Fibroblast of mammary gland (primary cell): ENCODE measurements at regions not wholly inside any gene's neighbourhood (a gene's known extent, or its start where the extent isn't known, plus 50 kb on each side); places are given as distances from the start of the nearest gene placed in this dataset.
A peak's percentile ranks its signal among the peaks of the same experiment; 100 is the strongest.

ENCODE experiments used
- DNase-seq: peaks from one replicate; pipeline ENCODE4 v3.0.0-alpha.2; 2010; ENCODE audit warnings: low read depth
- H3K4me3 ChIP-seq: 2 replicates; pipeline ENCODE4 v1.5.1; 2011; ENCODE audit warnings: low read depth, mild to moderate bottlenecking, low read length, moderate library complexity; ENCODE audit not compliant: control insufficient read depth
- CTCF ChIP-seq: conservative IDR thresholded peaks from 2 replicates; pipeline ENCODE4 v1.5.1; 2011; ENCODE audit warnings: low read depth, low read length, inconsistent platforms; ENCODE audit not compliant: control insufficient read depth, insufficient read depth

GRCh38 chr10:43902842-43903241, 254.2 kb upstream of the ZNF32 start:
- no peak overlapping the region for H3K4me3 ChIP-seq
- TF ChIP-seq CTCF = no peak
- DNase-seq = no peak

GRCh38 chr10:43901744-43902504, 253.2 kb upstream of the ZNF32 start:
- no peak for DNase-seq
- no peak overlapping the region for H3K4me3 ChIP-seq
- no peak for TF ChIP-seq CTCF

GRCh38 chr10:43901302-43901701, 252.6 kb upstream of the ZNF32 start:
- TF ChIP-seq CTCF = peak; percentile 17
- no peak overlapping the region for H3K4me3 ChIP-seq
- no peak for DNase-seq

GRCh38 chr10:43900571-43900970, 251.9 kb upstream of the ZNF32 start:
- DNase-seq = no peak
- H3K4me3 ChIP-seq = no peak overlapping the region
- no peak for TF ChIP-seq CTCF

GRCh38 chr10:43899224-43899959, 250.7 kb upstream of the ZNF32 start:
- DNase-seq = no peak
- TF ChIP-seq CTCF = no peak
- H3K4me3 ChIP-seq = no peak overlapping the region

- no peak for TF ChIP-seq CTCF
- no peak for DNase-seq
- H3K4me3 ChIP-seq = no peak overlapping the region
Observed at GRCh38 chr10:43898592-43898991, 249.9 kb upstream of the ZNF32 start.
